Skeletal muscle satellite cell (primary cell): ENCODE measurements at regions not wholly inside any gene's neighbourhood (a gene's known extent, or its start where the extent isn't known, plus 50 kb on each side); places are given as distances from the start of the nearest gene placed in this dataset.

Source experiments
- H3K27me3 ChIP-seq: 2 replicates; pipeline ENCODE4 v1.7.0; 2013; ENCODE audit warnings: low read length; ENCODE audit not compliant: control insufficient read depth, insufficient read depth
- H3K36me3 ChIP-seq: 2 replicates; pipeline ENCODE4 v1.7.0; 2013; ENCODE audit warnings: mild to moderate bottlenecking, control low read depth, low read length; ENCODE audit not compliant: insufficient read depth
- H3K4me1 ChIP-seq: 2 replicates; pipeline ENCODE4 v1.7.0; 2013; ENCODE audit warnings: low read length; ENCODE audit not compliant: control insufficient read depth, insufficient read depth
- H3K4me2 ChIP-seq: 2 replicates; pipeline ENCODE4 v1.7.0; 2013; ENCODE audit warnings: mild to moderate bottlenecking, low read length
- H3K4me3 ChIP-seq: 2 replicates; pipeline ENCODE4 v1.7.0; 2013; ENCODE audit warnings: low read length
- H3K9ac ChIP-seq: 2 replicates; pipeline ENCODE4 v1.7.0; 2013; ENCODE audit warnings: mild to moderate bottlenecking, low read depth, low read length, moderate library complexity
- H3K9me3 ChIP-seq: replicated peaks from 2 replicates; pipeline ENCODE4 v1.7.0; 2013; ENCODE audit warnings: mild to moderate bottlenecking, control low read depth, low read length

- no peak overlapping the region for H3K9ac ChIP-seq
- no peaks in the 10 kb centered on the region for H3K27me3 ChIP-seq
- H3K4me2 ChIP-seq = no peak overlapping the region
- H3K36me3 ChIP-seq = no peaks in the 10 kb centered on the region
- H3K9me3 ChIP-seq = no peaks in the 10 kb centered on the region
- H3K4me1 ChIP-seq = no peaks in the 10 kb centered on the region
- H3K4me3 ChIP-seq = no peak overlapping the region
These were observed 127.3 kb upstream of the HABP2 start for GRCh38 chr10:113425541-113425951.

- Histone ChIP-seq H3K9me3 (no peaks in the 10 kb centered on the region), H3K4me1 (no peaks in the 10 kb centered on the region), H3K9ac (no peak overlapping the region)
These were observed 126.5 kb upstream of the HABP2 start for GRCh38 chr10:113426181-113426877.

GRCh38 chr10:113427236-113427735 is 125.6 kb upstream of the HABP2 start:
- no peak overlapping the region for H3K4me2 ChIP-seq
- H3K4me1 ChIP-seq = no peaks in the 10 kb centered on the region
- no peaks in the 10 kb centered on the region for H3K27me3 ChIP-seq
- no peak overlapping the region for H3K4me3 ChIP-seq
- H3K9ac ChIP-seq = no peak overlapping the region
- no peaks in the 10 kb centered on the region for H3K36me3 ChIP-seq
- H3K9me3 ChIP-seq = no peaks in the 10 kb centered on the region

More at GRCh38 chr10:113426181-113426877, 126.5 kb upstream of the HABP2 start:
- Histone ChIP-seq H3K36me3 (no peaks in the 10 kb centered on the region), H3K27me3 (no peaks in the 10 kb centered on the region), H3K4me2 (no peak overlapping the region), H3K4me3 (no peak overlapping the region)

- Histone ChIP-seq H3K36me3 (no peaks in the 10 kb centered on the region), H3K9me3 (no peaks in the 10 kb centered on the region), H3K4me1 (no peaks in the 10 kb centered on the region), H3K9ac (no peak overlapping the region), H3K27me3 (no peaks in the 10 kb centered on the region), H3K4me2 (no peak overlapping the region), H3K4me3 (no peak overlapping the region)
These were observed 124.9 kb upstream of the HABP2 start for GRCh38 chr10:113427811-113428558.

GRCh38 chr10:113430634-113431397 is 122.0 kb upstream of the HABP2 start:
- Histone ChIP-seq H3K27me3 (no peaks in the 10 kb centered on the region), H3K4me3 (no peak overlapping the region), H3K9me3 (no peaks in the 10 kb centered on the region), H3K36me3 (no peaks in the 10 kb centered on the region), H3K4me2 (no peak overlapping the region), H3K4me1 (no peaks in the 10 kb centered on the region), H3K9ac (no peak overlapping the region)

- H3K4me3 ChIP-seq = no peak overlapping the region
- no peaks in the 10 kb centered on the region for H3K36me3 ChIP-seq
- H3K9ac ChIP-seq = no peak overlapping the region
- H3K9me3 ChIP-seq = no peaks in the 10 kb centered on the region
- no peak overlapping the region for H3K4me2 ChIP-seq
- no peaks in the 10 kb centered on the region for H3K4me1 ChIP-seq
- no peaks in the 10 kb centered on the region for H3K27me3 ChIP-seq
These were observed 121.3 kb upstream of the HABP2 start for GRCh38 chr10:113431398-113432160.

- no peaks in the 10 kb centered on the region for H3K36me3 ChIP-seq
- H3K9me3 ChIP-seq = no peaks in the 10 kb centered on the region
- no peak overlapping the region for H3K9ac ChIP-seq
- H3K27me3 ChIP-seq = no peaks in the 10 kb centered on the region
- H3K4me2 ChIP-seq = no peak overlapping the region
- H3K4me1 ChIP-seq = no peaks in the 10 kb centered on the region
- H3K4me3 ChIP-seq = no peak overlapping the region
These were observed 119.1 kb upstream of the HABP2 start for GRCh38 chr10:113433711-113434110.

- Histone ChIP-seq H3K4me1 (no peaks in the 10 kb centered on the region), H3K9ac (no peak overlapping the region), H3K4me2 (no peak overlapping the region), H3K9me3 (no peaks in the 10 kb centered on the region), H3K36me3 (no peaks in the 10 kb centered on the region), H3K4me3 (no peak overlapping the region), H3K27me3 (no peaks in the 10 kb centered on the region)
These were observed 118.5 kb upstream of the HABP2 start for GRCh38 chr10:113434315-113434714.

GRCh38 chr10:113434950-113435349 is 117.9 kb upstream of the HABP2 start:
- no peak overlapping the region for H3K4me2 ChIP-seq
- no peaks in the 10 kb centered on the region for H3K36me3 ChIP-seq
- no peak overlapping the region for H3K9ac ChIP-seq
- no peaks in the 10 kb centered on the region for H3K9me3 ChIP-seq
- no peaks in the 10 kb centered on the region for H3K27me3 ChIP-seq
- H3K4me1 ChIP-seq = no peaks in the 10 kb centered on the region
- H3K4me3 ChIP-seq = no peak overlapping the region

GRCh38 chr10:113435881-113436280 is 117.0 kb upstream of the HABP2 start:
- Histone ChIP-seq H3K9me3 (no peaks in the 10 kb centered on the region), H3K4me3 (no peak overlapping the region), H3K9ac (no peak overlapping the region), H3K4me2 (no peak overlapping the region), H3K4me1 (no peaks in the 10 kb centered on the region), H3K27me3 (no peaks in the 10 kb centered on the region), H3K36me3 (no peaks in the 10 kb centered on the region)

- Histone ChIP-seq H3K9ac (no peak overlapping the region), H3K27me3 (no peaks in the 10 kb centered on the region), H3K4me2 (no peak overlapping the region), H3K36me3 (no peaks in the 10 kb centered on the region), H3K9me3 (no peaks in the 10 kb centered on the region), H3K4me3 (no peak overlapping the region), H3K4me1 (no peaks in the 10 kb centered on the region)
These were observed 116.0 kb upstream of the HABP2 start for GRCh38 chr10:113436851-113437250.
